ENCODE measurements at regions not wholly inside any gene's neighbourhood (a gene's known extent, or its start where the extent isn't known, plus 50 kb on each side); places are given as distances from the start of the nearest gene placed in this dataset.
"Not testable (repeated sequence)": the region's sequence is repeated elsewhere in the genome, so short reads cannot be mapped to it uniquely, and the experiment has no call there.

DNA sequence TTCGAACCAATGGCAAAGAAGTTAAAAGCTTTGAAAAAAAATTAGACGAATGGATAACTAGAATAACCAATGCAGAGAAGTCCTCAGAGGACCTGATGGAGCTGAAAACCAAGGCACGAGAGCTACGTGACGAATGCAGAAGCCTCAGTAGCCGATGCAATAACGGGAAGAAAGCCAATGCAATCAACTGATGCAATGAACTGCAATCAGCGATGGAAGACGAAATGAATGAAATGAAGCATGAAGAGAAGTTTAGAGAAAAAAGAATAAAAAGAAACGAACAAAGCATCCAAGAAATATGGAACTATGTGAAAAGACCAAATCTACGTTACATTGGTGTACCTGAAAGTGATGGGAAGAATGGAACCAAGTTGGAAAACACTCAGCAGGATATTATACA, 52.6 kb upstream of the MRPS30 start:
- DNase-seq: not testable (repeated sequence)

DNA sequence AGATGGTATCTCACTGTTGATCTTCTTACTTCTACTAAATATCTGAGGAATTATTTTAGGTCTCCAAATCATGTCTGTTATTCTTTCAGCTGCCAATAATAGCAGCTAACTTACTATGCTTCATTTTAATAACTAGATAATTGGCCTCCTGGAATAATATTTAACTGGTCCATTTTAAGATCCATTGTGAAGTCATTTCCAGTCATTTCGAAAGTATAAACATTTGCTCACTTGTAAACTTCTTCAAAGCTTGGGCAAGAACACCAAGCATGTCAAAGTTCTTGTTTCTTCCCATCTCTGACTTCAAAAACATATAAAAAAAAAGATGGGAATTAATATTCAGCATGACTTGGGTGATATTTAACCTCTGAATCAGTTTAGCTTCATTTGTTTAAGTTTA, 61.4 kb upstream of the MRPS30 start:
- no peak for DNase-seq

DNA sequence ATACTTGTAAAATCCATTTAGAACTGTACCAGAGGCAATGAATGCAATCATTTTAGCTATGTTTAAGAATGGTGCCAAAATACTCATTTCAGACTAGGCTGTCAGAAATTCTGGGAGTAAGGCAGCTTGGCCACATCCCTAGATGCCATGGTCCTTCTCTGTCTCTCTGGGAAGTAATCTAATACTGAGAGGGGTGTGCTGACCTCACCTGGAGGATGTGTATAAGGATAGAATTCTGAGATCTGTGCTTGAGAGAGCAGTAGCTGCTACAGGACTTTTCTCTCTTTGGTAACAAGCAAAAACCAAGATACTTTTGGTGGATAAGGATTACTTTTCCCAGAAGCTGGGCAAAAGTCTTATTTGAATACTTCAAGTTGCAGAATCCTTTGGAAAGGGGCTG, 68.1 kb upstream of the MRPS30 start:
- DNase-seq: no peak

DNA sequence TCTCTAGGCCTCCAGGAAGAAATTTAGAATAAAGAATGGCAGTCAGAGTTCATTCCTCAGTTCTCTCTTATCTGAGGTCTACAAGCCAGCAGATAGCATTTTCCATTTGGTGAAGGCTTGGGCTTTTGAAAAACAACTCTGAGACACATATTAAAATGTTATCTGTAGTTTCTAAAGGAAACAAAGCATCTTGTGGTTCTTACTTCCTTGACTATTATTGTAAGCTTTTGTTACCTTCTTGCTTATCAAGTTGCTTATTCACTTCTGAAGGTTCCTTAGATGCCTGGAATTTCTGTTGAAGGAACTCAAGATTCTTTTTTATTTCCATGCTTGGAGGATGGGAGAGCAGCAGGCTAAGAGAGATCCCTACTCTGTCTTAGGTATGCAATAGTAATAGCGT, 79.2 kb upstream of the MRPS30 start:
- DNase-seq: no peak

DNA sequence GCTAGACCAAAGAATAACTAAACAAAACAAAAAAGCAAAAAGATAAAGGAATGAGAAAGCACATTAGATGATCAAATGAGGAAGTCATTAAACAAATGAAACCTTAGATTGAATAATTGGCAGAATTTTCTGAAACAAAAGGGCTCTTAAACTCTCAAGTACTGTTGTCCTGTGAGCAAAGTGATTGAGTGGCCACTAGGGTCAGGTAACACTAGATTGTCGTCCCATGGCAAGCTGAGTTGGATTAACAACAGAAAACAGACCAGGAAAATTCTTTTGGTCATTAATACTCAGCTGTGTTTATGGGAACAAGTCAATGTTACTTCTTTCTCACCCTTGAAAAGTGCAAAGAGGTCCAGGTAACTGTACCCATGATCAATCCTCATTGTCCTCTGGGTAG, 81.6 kb upstream of the MRPS30 start:
- DNase-seq: no peak

DNA sequence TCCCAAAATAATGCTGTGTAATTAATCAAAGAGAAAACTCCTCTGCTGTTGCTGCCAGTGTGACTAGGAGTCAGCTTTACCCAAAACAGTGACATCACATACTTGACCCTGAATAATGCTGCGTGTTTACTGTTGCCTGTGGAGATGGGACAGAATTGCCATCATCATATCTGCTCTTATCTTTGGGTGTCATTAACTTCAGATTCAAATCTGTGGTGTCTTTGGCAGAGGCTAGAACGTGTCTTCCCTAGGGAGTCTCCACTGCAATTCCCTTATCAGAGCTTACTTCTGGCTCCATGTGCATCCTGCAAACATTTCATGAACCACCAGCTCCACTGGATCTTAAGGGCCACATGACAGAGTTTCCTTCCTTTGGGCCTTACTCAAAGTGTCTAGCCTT, 88.9 kb upstream of the MRPS30 start:
- no peak for DNase-seq

DNA sequence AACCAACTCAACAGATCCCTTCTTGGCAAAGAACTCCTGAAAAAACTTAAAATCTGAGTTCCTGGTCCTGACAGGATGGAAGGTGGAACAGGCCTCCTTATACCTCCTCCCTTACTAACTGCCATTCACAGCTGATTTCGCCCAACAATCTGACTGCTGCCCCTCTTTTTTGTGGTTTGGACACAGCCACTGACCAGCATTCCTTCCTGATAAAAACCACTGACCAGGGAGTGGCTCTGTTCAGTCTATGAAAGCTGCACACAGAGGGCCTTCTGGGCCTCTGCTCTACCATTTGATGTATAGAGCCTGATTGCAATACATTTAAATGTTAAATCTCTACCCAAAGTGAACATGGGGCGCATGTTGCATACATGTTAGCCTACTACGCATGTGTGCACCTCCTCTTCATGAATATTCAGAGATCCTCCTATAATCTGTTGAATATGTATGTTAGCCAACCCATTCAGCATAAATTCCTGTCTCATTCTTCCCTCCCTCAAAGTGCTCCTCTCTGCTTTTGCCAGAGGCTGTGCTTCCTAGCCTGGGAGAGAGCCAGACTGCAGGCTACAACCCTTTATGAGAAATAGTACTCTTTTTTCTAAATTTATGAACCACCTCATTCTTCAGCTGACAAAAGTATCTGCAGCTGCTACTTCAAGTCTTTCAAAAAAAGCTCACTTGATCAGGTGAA, 93.7 kb upstream of the MRPS30 start:
- no peak for DNase-seq

DNA sequence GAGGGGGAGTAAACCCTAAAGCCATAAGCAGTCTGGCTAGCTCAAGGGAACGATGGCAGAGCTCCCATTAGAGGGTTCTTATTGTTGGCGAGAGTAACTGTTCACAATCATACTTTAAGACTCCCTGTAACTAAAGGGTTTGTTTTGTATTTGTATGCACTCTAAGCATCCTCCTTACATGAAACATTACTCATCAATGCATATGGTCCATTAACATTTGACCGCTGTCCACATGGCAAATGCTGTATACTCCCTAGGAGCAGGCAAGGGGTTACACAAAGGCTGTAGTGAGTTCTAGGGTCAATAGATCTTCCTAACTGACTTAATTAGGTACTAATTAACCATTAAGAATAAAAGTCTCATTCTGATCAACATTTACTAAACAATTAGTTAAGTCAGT, 95.3 kb upstream of the MRPS30 start:
- no peak for DNase-seq

DNA sequence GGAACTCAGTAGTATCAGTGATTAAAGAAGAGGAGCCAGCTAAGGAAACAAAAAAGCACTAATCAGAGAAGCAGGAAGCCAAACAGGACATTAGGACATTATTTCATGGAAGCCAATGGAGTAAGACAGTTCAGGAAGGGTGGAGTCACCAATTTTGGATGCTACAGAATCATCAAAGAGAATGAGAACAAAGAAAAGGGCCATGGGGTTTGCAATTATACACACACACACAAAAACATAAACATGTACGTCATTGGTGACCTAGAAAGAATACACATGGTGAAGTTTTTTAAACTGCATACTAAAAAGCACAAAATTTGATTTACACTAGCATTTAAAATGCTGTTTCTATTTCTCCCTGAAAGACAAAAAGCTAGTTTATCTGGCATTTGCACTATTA, 96.8 kb upstream of the MRPS30 start:
- DNase-seq: no peak

DNA sequence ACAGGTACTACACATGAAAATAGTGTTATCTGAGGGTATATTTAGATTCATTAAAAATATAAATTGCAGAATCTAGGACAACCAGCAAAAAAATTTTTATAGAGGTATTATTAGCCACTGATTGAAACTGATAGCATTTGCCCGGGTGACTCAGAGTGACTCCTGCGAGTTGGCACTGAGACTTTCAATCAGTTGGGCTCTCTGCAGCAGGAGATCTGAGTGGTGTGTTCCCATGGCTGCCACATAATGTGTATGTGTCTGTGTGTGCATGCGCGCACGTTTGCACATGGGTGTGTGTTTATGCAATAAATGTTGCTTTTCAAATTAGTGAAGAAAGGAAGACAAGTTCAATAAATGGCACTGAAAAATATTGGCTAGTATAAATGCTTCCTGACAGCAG, 100.1 kb upstream of the MRPS30 start:
- DNase-seq: no peak

DNA sequence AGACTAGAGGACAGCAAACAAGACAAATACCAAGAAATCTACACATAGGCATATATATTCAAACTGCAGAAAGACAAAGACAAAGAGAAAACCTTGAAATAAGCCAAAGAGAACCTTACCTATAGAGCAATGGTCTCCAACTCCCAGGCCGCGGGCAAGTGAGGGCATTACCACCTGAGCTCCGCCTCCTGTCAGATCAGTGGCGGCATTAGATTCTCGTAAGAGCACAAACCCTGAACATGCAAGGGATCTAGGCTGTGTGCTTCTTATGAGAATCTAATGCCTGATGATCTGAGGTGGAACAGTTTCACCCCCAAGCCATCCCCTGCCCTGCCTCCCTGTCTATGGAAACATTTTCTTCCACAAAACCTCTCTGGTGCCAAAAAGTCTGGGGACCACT, 101.0 kb upstream of the MRPS30 start:
- no peak for DNase-seq

DNA sequence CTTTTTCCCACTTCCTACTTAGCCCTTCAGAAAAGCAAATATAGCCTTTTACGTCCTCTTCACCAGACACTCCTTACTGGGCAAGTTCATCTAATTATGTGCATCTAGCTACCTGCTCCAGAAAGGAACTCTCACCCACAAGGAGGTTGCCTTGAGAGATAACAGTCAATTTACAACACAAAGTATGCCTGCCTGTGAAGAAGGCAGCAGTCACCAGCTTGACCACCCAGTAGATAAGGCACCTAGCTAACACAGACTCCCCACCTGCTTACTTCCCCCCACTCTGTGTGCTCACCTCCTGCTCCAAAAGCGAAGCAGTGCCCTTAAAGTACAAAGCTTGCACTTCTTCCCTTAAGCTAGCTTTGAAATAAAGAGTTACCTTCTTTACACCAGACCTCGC, 111.7 kb upstream of the MRPS30 start:
- no peak for DNase-seq

DNA sequence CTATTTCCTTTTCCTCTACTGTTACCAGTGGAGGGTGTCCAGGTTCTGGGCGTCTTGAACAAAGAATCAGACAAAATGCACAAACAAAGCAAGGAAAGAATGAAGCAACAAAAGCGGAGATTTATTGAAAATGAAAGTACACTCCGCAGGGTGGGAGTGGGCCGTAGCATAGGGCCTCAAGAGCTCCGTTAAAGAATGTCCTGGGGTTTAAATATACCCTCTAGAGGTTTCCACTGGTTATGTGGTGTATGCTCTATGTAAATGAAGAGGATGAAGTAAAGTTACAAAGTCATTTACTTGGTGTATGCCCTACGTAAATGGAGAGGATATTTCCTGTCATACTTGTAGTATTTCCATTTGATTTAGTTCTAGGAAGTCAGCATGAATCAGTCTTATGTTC, 113.5 kb upstream of the MRPS30 start:
- no peak for DNase-seq

DNA sequence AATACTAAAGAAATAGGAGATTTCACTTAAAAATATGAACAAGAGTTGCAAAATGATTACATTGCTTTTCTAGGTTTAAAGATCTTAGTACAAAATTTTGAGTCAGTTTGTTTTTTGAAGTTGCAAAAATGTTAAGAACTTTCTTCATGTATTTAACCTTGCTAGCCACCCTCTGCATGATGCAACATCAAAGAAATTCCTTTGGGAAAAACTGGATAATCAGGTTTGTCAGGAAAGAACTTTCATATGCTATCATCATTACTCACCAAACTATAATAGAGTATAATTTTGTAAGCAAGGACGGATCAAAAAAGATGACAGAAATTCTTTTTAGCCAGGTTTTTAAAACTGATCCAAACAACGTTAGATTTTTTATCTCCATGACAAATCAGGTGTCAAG, 116.9 kb upstream of the MRPS30 start:
- DNase-seq: no peak

DNA sequence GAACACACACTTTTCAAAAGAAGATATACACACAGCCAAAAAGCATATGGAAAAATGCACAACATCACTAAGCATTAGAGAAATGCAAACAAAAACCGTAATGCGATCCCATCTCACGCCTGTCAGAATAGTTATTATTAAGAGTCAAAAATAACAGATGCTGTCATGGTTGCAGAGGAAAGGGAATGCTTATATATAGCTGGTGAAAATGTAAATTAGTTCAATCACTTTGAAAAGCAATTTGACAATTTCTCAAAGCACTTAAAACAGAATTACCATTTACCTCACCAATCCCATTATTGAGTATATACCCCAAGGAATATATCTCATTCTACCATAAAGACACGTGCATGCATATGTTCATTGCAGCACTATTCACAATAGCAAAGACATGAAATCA, 126.8 kb upstream of the MRPS30 start:
- DNase-seq: no peak

DNA sequence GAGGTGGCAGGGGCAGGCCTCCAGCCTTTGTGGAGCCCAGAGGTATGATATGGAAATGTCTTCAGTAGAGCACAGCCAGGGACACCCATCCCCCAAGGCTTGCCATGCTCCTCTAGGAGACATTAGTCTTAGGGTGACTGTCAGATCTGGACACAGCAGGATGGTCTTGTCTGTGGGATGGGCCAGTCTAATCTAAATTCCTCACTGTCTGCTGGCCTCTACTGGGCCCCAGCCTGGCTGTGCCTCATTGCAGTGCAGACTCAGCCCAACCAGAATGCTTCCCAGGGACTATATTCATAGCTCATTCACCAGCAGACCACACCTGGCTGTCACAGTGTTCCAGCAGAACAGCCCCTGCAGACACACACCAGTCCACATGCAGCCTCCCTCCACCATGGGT, 129.5 kb upstream of the MRPS30 start:
- no peak for DNase-seq

DNA sequence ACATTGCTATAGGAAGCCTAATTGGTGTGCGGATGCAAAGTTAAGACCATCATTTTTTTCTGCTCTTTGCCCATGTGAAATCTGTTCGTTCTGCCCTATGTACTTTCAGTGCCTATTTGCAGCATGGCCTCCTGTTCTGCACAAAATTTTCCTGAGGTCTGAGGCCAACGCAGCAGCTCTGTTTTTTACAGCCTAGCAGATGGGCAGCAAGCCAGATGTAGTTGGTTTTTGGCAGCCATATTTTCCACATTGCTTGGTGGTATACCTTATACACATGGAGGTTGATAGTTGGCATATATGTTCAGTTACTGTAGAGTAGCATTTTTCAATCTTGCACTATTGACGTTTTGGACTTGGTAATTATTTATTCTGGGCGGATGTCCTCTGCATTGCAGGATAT, 133.5 kb upstream of the MRPS30 start:
- no peak for DNase-seq

DNA sequence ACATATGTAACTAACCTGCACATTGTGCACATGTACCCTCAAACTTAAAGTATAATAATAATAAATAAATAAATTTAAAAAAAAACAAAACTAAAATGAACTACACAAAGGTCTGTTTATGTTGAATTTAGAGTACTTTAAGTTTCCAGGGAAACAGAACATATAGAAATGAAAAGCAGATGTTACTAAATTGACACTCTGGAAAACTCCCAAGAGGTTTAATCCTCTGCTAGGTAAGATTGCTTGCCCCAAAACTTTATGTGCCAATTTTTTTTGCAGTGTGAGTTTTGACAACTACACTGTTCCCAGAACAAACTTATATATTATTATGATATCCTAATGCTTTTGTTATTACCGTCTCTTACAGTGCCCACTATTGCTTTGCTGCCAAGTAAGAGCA, 134.3 kb upstream of the MRPS30 start:
- no peak for DNase-seq

DNA sequence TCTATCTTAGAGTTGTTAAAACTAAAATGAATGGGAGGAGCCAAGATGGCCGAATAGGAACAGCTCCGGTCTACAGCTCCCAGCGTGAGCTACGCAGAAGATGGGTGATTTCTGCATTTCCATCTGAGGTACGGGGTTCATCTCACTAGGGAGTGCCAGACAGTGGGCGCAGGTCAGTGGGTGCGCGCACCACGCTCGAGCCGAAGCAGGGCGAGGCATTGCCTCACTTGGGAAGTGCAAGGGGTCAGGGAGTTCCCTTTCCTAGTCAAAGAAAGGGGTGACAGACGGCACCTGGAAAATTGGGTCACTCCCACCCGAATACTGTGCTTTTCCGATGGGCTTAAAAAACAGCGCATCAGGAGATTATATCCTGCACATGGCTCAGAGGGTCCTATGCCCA, 140.3 kb upstream of the MRPS30 start:
- not testable (repeated sequence) for DNase-seq

DNA sequence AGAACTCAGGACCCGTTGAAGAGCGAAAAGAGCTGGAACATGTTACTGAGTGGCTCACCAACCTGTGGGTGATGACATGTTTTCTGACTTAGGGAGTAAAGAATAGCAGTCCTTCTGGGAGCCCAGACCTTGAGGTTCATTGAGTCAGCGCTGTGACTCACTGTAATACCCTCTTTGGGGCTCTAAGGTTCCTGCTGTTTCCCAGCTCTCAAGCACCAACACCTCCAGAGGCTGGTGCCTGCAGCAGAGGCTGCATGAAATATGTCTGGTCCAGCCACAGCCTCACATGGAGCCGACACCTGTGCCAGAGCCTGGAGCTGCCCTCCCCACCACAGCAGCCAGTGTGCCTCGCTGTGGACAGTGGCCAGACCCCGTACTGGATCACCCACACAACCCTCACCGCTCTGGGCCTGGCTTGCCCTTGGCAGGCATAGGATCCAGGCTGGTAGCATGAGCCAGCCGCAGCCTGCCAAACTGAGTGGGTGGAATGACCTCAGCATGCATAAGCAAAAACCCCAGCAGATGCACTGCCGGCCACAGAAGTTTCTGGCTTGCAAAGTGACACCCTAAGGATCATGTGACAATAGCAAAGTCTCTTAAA, 143.5 kb upstream of the MRPS30 start:
- no peak for DNase-seq

DNA sequence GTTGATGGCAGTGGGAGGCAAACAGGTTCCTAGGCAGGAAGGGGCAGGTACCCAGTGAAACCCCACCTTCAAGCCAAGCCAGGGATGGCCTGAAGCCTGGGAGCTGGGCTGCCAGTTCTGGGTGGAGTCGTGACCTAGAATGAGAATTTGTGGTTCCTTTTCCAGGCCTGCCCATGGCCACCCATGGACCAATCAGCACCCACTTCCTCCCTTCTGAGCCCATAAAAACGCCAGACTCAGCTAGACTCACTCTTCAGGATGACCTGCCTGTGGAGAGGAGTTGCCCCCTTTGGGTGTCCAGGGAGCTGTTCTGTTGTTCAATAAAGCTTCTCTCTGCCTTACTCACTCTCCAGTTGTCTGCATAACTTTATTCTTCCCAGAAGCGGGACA, 144.0 kb upstream of the MRPS30 start:
- no peak for DNase-seq

DNA sequence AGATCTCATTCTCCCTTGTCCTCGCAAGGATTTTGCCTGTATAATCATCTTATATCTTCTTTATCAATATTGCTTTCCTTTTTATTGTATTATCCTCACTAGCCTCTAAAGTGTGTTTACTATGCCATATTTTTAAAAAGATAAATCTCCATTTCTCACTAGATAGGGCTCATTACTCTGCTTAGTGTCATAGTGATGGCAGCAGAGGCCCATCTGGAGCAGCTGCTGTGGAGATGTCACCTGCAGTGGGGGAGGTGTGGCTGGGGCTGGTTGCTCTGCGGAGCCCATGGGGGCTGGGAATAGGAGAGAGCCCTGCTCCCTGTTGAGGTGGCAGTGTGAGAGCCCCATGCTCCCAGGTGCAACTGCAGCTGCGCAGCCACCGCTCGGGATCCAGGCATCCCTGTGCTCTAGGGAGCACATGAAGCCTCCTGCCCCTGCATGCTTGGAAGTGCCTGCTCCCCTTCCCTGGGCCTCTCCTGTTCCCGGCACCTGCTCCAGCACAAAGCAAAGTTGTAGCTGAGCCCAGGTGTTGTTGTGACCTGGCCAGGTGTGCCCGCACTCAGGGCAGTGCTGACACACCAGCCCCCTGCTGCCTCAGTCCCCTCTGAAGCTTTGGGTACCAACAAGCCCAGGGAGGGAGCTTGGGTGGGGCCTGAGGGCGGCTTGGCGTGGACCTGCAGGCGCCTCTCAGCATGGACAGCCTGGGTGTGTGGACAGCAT, 144.6 kb upstream of the MRPS30 start:
- DNase-seq: no peak

DNA sequence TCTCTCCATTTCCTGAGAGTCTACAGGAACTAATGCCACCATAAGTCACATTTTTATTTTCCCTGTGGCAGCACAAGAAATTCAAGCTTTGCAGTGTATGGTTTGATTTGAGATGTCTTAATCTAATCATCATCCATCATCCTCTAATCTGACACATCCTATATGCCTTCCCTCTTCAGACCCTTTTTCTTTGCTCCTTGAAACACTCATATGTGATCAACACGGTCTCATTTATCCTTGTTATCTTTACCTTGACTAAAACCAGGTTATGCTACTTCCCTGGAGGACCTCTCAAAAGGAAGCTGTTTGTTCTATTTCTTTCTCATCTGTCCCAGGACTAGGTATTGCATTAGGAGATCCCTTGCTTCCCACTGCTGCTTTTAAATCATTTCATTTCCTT, 146.9 kb upstream of the MRPS30 start:
- no peak for DNase-seq

DNA sequence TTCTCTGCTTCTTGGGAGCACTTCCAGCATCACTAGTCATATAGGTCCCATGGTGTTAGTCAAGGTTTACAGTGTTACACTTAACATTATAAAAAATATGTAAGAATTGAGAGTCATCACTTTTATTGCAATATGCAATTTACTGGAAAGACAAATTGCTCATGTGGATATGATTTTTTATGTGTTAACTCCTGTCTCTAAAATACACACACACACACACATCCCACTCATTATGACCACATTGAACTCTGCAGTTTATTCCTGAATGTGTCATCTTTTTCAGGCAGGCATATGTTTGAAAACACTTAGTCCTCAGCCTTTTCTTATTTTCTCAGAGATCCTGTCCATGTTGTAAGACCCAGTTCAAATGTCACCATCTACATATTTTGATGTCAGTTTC, 148.5 kb upstream of the MRPS30 start:
- DNase-seq: no peak
